Ishikawa (cell line): ENCODE measurements at regions not wholly inside any gene's neighbourhood (a gene's known extent, or its start where the extent isn't known, plus 50 kb on each side); places are given as distances from the start of the nearest gene placed in this dataset.

Experiments
- CEBPB ChIP-seq: IDR thresholded peaks from 2 replicates; pipeline ENCODE4 v1.6.1; 2012
- CREB1 ChIP-seq: IDR thresholded peaks from 2 replicates; pipeline ENCODE4 v1.6.1; 2012; ENCODE audit warnings: low read depth
- EGR1 ChIP-seq: IDR thresholded peaks from 2 replicates; pipeline ENCODE4 v1.6.1; 2012
- EP300 ChIP-seq: IDR thresholded peaks from 2 replicates; pipeline ENCODE4 v1.6.1; 2012; ENCODE audit warnings: borderline replicate concordance
- FOXM1 ChIP-seq: IDR thresholded peaks from 2 replicates; pipeline ENCODE4 v1.6.1; 2012; ENCODE audit warnings: low read depth, borderline replicate concordance
- NFIC ChIP-seq: IDR thresholded peaks from 2 replicates; pipeline ENCODE4 v1.6.1; 2012
- RAD21 ChIP-seq: IDR thresholded peaks from 2 replicates; pipeline ENCODE4 v1.6.1; 2012; ENCODE audit warnings: low read depth
- REST ChIP-seq: IDR thresholded peaks from 2 replicates; pipeline ENCODE4 v1.6.1; 2012; ENCODE audit warnings: low read depth, mild to moderate bottlenecking
- TAF1 ChIP-seq: IDR thresholded peaks from 2 replicates; pipeline ENCODE4 v1.6.1; 2012; ENCODE audit warnings: low read depth, mild to moderate bottlenecking
- TCF12 ChIP-seq: IDR thresholded peaks from 2 replicates; pipeline ENCODE4 v1.6.1; 2012; ENCODE audit warnings: low read depth
- TEAD4 ChIP-seq: IDR thresholded peaks from 2 replicates; pipeline ENCODE4 v1.6.1; 2012
- USF1 ChIP-seq: IDR thresholded peaks from 2 replicates; pipeline ENCODE4 v1.6.1; 2012
- YY1 ChIP-seq: IDR thresholded peaks from 2 replicates; pipeline ENCODE4 v1.6.1; 2012; ENCODE audit warnings: low read depth
- ZBTB7A ChIP-seq: IDR thresholded peaks from 2 replicates; pipeline ENCODE4 v1.6.1; 2012; ENCODE audit warnings: low read depth
- TF ChIP-seq, protein P1 (sequence below): IDR thresholded peaks from 2 replicates; pipeline ENCODE4 v1.6.1; 2012

DNA sequence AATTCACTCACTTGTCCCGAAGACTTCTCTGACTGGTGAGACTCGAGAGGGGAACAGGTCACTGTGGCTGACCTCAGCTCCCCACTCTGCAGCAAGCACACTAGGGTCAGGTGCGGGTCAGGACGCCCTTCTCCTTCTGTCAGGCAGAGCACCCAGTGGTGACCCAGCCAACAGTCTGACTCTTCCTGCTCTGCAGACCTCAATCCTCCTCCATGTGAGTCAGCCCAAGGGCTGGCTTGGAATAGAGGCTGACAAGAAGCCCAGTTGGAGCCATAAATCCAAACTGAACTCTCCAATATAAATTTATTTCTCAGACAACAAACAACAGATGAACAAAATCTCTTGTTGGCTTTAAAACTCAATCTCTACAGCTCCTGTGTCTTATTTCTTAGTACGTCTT lies 253.1 kb downstream of the SH3BP4 start:
- TF ChIP-seq RAD21: no peak
- no peak for TF ChIP-seq FOXM1
- TF ChIP-seq USF1: no peak

DNA sequence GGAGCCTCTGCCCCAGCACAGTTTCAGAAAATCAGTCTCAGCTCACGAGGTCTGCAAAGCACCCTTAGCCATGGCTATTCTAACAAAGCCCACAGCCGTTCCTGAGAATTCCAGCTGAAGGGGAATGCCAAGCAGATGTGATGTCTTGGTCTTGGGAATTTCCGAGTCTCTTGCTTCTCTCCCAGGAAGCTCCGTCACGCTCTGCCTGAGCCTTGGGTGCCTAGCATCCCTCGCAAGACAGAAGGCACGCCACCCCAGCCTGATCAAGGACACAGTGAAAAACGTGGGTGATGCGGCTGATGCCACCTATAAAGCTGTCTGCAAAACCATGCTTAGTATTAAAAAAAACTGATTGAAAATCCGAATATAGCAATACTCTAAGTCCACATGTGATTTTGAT lies 254.6 kb downstream of the SH3BP4 start:
- TF ChIP-seq CEBPB (no peak), RAD21 (no peak), REST (no peak), TEAD4 (no peak), ZBTB7A (no peak), TAF1 (no peak), USF1 (no peak), EGR1 (no peak), TCF12 (no peak), YY1 (no peak), FOXM1 (no peak), CREB1 (no peak), EP300 (no peak), NFIC (no peak)
- TF ChIP-seq, protein P1, sequence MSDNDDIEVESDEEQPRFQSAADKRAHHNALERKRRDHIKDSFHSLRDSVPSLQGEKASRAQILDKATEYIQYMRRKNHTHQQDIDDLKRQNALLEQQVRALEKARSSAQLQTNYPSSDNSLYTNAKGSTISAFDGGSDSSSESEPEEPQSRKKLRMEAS: no peak

GRCh38 chr2:235206980-235207579 lies 255.3 kb downstream of the SH3BP4 start:
- TF ChIP-seq EP300 (no peak), FOXM1 (no peak), ZBTB7A (no peak), REST (no peak), CREB1 (no peak), CEBPB (no peak), RAD21 (no peak), TEAD4 (no peak), YY1 (no peak), EGR1 (no peak), USF1 (no peak), TAF1 (no peak), NFIC (no peak), TCF12 (no peak)
- TF ChIP-seq, protein P1: no peak

- TF ChIP-seq USF1 (no peak), TAF1 (no peak), EP300 (no peak), NFIC (no peak), TCF12 (no peak), EGR1 (no peak), CEBPB (no peak)
- TF ChIP-seq, protein P1: no peak
Measured at GRCh38 chr2:235211056-235211455, 259.2 kb downstream of the SH3BP4 start.

- no peak for TF ChIP-seq CREB1
- TF ChIP-seq REST: no peak
- no peak for TF ChIP-seq EGR1
- TF ChIP-seq ZBTB7A: no peak
- TF ChIP-seq YY1: no peak
- TF ChIP-seq USF1: no peak
Measured at GRCh38 chr2:235212501-235213158, 260.8 kb downstream of the SH3BP4 start.
